ENCODE measurements at regions not wholly inside any gene's neighbourhood (a gene's known extent, or its start where the extent isn't known, plus 50 kb on each side); places are given as distances from the start of the nearest gene placed in this dataset.

DNA sequence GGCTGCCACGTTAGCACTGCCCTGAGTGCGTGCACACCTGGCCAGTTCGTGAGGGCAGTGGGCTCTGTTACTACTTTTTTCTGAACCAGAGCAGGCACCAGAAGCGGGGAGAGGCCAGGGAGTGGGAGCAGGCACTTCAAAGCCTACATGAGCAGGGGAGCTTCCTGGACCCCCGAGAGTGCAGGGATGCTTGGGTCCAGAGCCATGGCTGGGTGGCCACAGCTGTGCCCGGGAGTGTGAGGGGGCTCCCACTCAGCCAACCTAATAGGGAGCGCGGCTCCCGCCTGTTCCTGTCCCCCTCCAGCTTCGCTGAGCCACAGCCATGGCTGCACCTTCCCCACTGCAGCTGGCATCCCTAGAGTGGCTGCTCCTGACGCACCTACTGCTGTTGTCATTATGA lies 1423.3 kb downstream of the SI start:
- DNase-seq = no peak
- Mint-ChIP-seq H3K36me3 (no peaks in the 10 kb centered on the region), H3K4me1 (no peaks in the 10 kb centered on the region), H3K4me3 (no peak overlapping the region), H3K9me3 (peaks cover 0 to 9% (median 4%) of the 10 kb centered on the region in 7 donors), H3K27me3 (ENCODE audit: low read depth in 3 of 3) (peaks cover 0 to 1% (median 0%) of the 10 kb centered on the region in 3 donors), H3K27ac (no peak overlapping the region)
- no peak overlapping the region for H3K9ac ChIP-seq (ENCODE audit: insufficient read depth, low read length, poor library complexity, severe bottlenecking)
- no peak overlapping the region for H3K27ac ChIP-seq (ENCODE audit: low read depth in 1 of 2, low read length in 2 of 2)
- peaks cover 7 to 9% of the 10 kb centered on the region in 2 donors for H3K9me3 ChIP-seq (replicated peaks in 1 of 2; ENCODE audit: control insufficient read depth in 1 of 2, insufficient read depth in 1 of 2, low read length in 2 of 2)
- 93% methylated on average over 8 of the region's 11 CpGs for WGBS (ENCODE audit: insufficient coverage)
- intact Hi-C loops (cut with micrococcal nuclease) = no loop called here
- H3K79me2 ChIP-seq (ENCODE audit: insufficient read depth, low read length) = no peaks in the 10 kb centered on the region
- no peaks in the 10 kb centered on the region for H4K20me1 ChIP-seq (ENCODE audit: insufficient read depth, low read length)
- H3K27me3 ChIP-seq (ENCODE audit: control insufficient read depth in 2 of 2, insufficient read depth in 2 of 2, low read length in 2 of 2) = no peaks in the 10 kb centered on the region
- H2AFZ ChIP-seq (ENCODE audit: insufficient read depth, low read depth, low read length, poor library complexity, severe bottlenecking) = no peak overlapping the region
- H3K36me3 ChIP-seq (replicated peaks in 1 of 2; ENCODE audit: control insufficient read depth in 1 of 2, insufficient read depth in 2 of 2, low read length in 2 of 2) = no peaks in the 10 kb centered on the region
- H3K4me2 ChIP-seq (replicated peaks; ENCODE audit: extremely low read depth, low read length, poor library complexity, severe bottlenecking) = no peak overlapping the region
- TF ChIP-seq, protein P1, sequence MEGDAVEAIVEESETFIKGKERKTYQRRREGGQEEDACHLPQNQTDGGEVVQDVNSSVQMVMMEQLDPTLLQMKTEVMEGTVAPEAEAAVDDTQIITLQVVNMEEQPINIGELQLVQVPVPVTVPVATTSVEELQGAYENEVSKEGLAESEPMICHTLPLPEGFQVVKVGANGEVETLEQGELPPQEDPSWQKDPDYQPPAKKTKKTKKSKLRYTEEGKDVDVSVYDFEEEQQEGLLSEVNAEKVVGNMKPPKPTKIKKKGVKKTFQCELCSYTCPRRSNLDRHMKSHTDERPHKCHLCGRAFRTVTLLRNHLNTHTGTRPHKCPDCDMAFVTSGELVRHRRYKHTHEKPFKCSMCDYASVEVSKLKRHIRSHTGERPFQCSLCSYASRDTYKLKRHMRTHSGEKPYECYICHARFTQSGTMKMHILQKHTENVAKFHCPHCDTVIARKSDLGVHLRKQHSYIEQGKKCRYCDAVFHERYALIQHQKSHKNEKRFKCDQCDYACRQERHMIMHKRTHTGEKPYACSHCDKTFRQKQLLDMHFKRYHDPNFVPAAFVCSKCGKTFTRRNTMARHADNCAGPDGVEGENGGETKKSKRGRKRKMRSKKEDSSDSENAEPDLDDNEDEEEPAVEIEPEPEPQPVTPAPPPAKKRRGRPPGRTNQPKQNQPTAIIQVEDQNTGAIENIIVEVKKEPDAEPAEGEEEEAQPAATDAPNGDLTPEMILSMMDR (IDR thresholded peaks at IDR 0.05) = no peak
- H3K4me3 ChIP-seq (replicated peaks in 1 of 3; ENCODE audit: low read depth in 2 of 3, low read length in 3 of 3) = no peak overlapping the region
- H3K4me1 ChIP-seq (ENCODE audit: control insufficient read depth in 1 of 2, insufficient read depth in 2 of 2, low read length in 2 of 2) = no peaks in the 10 kb centered on the region

DNA sequence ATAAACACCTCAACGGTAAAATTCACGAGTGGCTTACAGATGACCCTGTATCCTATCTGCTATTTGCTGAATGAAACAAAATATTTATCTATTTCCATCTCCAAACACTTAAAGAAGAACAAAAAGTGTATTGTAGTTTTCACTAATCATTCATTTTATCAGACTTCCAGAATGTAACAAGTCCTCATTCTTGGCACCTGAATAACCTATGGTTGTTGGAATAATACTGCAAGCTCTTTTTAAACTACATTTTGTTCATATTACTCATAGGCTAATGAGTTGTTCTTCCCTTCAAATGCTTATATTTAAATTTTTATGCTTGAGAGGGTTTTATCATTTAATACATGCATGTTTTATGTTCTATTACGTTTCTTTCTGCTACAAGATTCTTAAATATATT lies 1434.1 kb downstream of the SI start:
- H3K9me3 ChIP-seq (replicated peaks in 1 of 2; ENCODE audit: control insufficient read depth in 1 of 2, insufficient read depth in 1 of 2, low read length in 2 of 2) = peaks cover 0 to 5% of the 10 kb centered on the region in 2 donors
- no peaks in the 10 kb centered on the region for H4K20me1 ChIP-seq (ENCODE audit: insufficient read depth, low read length)
- no peaks in the 10 kb centered on the region for H3K27me3 Mint-ChIP-seq (ENCODE audit: low read depth in 3 of 3)
- H3K36me3 Mint-ChIP-seq = no peaks in the 10 kb centered on the region
- H3K36me3 ChIP-seq (replicated peaks in 1 of 2; ENCODE audit: control insufficient read depth in 1 of 2, insufficient read depth in 2 of 2, low read length in 2 of 2) = no peaks in the 10 kb centered on the region
- no peak overlapping the region for H2AFZ ChIP-seq (ENCODE audit: insufficient read depth, low read depth, low read length, poor library complexity, severe bottlenecking)
- no peaks in the 10 kb centered on the region for H3K79me2 ChIP-seq (ENCODE audit: insufficient read depth, low read length)
- no peak overlapping the region for H3K4me3 ChIP-seq (replicated peaks in 1 of 3; ENCODE audit: low read depth in 2 of 3, low read length in 3 of 3)
- no peaks in the 10 kb centered on the region for H3K4me1 ChIP-seq (ENCODE audit: control insufficient read depth in 1 of 2, insufficient read depth in 2 of 2, low read length in 2 of 2)
- no peak overlapping the region for H3K9ac ChIP-seq (ENCODE audit: insufficient read depth, low read length, poor library complexity, severe bottlenecking)
- no peak overlapping the region for H3K27ac Mint-ChIP-seq
- no peaks in the 10 kb centered on the region for H3K27me3 ChIP-seq (ENCODE audit: control insufficient read depth in 2 of 2, insufficient read depth in 2 of 2, low read length in 2 of 2)
- no peak for DNase-seq
- TF ChIP-seq, protein P1 (IDR thresholded peaks at IDR 0.05) = no peak
- H3K4me2 ChIP-seq (replicated peaks; ENCODE audit: extremely low read depth, low read length, poor library complexity, severe bottlenecking) = no peak overlapping the region
- intact Hi-C loops (cut with micrococcal nuclease) = no loop called here
- H3K4me1 Mint-ChIP-seq = no peaks in the 10 kb centered on the region
- no peak overlapping the region for H3K4me3 Mint-ChIP-seq
- H3K27ac ChIP-seq (ENCODE audit: low read depth in 1 of 2, low read length in 2 of 2) = no peak overlapping the region
- no CpG with 5 or more reads among the region's 3 CpGs for WGBS (ENCODE audit: insufficient coverage)
- peaks cover 0 to 13% (median 2%) of the 10 kb centered on the region in 7 donors for H3K9me3 Mint-ChIP-seq

Data from CD14-positive monocyte (primary cell).